ENCODE measurements at regions not wholly inside any gene's neighbourhood (a gene's known extent, or its start where the extent isn't known, plus 50 kb on each side); places are given as distances from the start of the nearest gene placed in this dataset.

DNA sequence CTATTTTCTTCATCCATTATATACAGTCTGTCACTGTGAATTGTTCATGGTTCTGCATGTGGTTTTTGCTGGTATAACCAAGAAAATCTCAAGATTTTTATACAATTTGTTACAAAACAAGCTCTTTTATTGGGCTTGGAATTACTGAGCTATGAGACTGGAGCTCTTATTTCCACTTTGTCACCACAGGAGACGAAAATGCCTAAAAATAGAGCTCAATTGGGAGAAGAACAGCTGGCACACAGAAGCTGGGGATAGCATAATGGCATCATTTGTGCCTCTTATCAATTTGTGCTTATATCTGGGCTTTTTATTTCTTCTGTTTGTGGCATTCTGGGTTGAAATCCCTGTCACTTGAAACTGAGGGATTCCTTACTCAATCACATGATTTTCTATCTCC, 219.1 kb downstream of the CALCRL start:
- peaks cover 36% of the 10 kb centered on the region for H3K36me3 Mint-ChIP-seq (ENCODE audit: low read depth)
- peak overlapping the region; percentile 74; the same call in 1 of the 2 replicates for H3K27ac Mint-ChIP-seq
- no peak for TF ChIP-seq JUNB (IDR thresholded peaks at IDR 0.05; ENCODE audit: unreplicated experiment)
- Histone ChIP-seq H3F3A (replicated peaks; ENCODE audit: low read depth) (0 out of 2 replicates have a peak, but pooled peaks cover 4% of the 10 kb centered on the region), H3K27ac (ENCODE audit: low read depth) (no peak overlapping the region), H3K9me2 (ENCODE audit: insufficient read depth) (peaks cover 4% of the 10 kb centered on the region), H3K36me3 (ENCODE audit: insufficient read depth) (no peaks in the 10 kb centered on the region), H3K4me1 (ENCODE audit: insufficient read depth) (peaks cover 26% of the 10 kb centered on the region), H3K4me3 (no peak overlapping the region), H3K27me3 (ENCODE audit: insufficient read depth) (no peaks in the 10 kb centered on the region), H4K20me1 (replicated peaks; ENCODE audit: insufficient read depth) (no peaks in the 10 kb centered on the region), H2AFZ (no peak overlapping the region), H3K79me2 (replicated peaks; ENCODE audit: insufficient read depth) (no peaks in the 10 kb centered on the region), H3K4me2 (no peak overlapping the region)
- DNase-seq (ENCODE audit: low spot score) (no peak), ATAC-seq (no peak)
- H3K4me3 Mint-ChIP-seq: no peak overlapping the region
- peaks cover 29% of the 10 kb centered on the region for H3K4me1 Mint-ChIP-seq
- H3K9me3 Mint-ChIP-seq: peaks cover 32% of the 10 kb centered on the region
- H3K27me3 Mint-ChIP-seq (ENCODE audit: insufficient read depth, low read depth, poor library complexity): peaks cover 8% of the 10 kb centered on the region

GRCh38 chr2:187224989-187225388, 223.1 kb downstream of the CALCRL start:
- TF ChIP-seq EZH2phosphoT487 (IDR thresholded peaks at IDR 0.05; ENCODE audit: unreplicated experiment): no peak
- TF ChIP-seq CTCF (conservative IDR thresholded peaks at IDR 0.05; ENCODE audit: low read depth in 2 of 2): no peak
- peak; percentile 69 for TF ChIP-seq NANOG (IDR thresholded peaks at IDR 0.05; ENCODE audit: borderline replicate concordance)
- TF ChIP-seq STAT1 (IDR thresholded peaks at IDR 0.05; ENCODE audit: unreplicated experiment): no peak
- TF ChIP-seq CREB1 (CRISPR knock-in tag; IDR thresholded peaks at IDR 0.05; ENCODE audit: low read depth): peak; percentile 58
- TF ChIP-seq POLR2AphosphoS5 (IDR thresholded peaks at IDR 0.05; ENCODE audit: low read depth): no peak
- TF ChIP-seq, protein P1, sequence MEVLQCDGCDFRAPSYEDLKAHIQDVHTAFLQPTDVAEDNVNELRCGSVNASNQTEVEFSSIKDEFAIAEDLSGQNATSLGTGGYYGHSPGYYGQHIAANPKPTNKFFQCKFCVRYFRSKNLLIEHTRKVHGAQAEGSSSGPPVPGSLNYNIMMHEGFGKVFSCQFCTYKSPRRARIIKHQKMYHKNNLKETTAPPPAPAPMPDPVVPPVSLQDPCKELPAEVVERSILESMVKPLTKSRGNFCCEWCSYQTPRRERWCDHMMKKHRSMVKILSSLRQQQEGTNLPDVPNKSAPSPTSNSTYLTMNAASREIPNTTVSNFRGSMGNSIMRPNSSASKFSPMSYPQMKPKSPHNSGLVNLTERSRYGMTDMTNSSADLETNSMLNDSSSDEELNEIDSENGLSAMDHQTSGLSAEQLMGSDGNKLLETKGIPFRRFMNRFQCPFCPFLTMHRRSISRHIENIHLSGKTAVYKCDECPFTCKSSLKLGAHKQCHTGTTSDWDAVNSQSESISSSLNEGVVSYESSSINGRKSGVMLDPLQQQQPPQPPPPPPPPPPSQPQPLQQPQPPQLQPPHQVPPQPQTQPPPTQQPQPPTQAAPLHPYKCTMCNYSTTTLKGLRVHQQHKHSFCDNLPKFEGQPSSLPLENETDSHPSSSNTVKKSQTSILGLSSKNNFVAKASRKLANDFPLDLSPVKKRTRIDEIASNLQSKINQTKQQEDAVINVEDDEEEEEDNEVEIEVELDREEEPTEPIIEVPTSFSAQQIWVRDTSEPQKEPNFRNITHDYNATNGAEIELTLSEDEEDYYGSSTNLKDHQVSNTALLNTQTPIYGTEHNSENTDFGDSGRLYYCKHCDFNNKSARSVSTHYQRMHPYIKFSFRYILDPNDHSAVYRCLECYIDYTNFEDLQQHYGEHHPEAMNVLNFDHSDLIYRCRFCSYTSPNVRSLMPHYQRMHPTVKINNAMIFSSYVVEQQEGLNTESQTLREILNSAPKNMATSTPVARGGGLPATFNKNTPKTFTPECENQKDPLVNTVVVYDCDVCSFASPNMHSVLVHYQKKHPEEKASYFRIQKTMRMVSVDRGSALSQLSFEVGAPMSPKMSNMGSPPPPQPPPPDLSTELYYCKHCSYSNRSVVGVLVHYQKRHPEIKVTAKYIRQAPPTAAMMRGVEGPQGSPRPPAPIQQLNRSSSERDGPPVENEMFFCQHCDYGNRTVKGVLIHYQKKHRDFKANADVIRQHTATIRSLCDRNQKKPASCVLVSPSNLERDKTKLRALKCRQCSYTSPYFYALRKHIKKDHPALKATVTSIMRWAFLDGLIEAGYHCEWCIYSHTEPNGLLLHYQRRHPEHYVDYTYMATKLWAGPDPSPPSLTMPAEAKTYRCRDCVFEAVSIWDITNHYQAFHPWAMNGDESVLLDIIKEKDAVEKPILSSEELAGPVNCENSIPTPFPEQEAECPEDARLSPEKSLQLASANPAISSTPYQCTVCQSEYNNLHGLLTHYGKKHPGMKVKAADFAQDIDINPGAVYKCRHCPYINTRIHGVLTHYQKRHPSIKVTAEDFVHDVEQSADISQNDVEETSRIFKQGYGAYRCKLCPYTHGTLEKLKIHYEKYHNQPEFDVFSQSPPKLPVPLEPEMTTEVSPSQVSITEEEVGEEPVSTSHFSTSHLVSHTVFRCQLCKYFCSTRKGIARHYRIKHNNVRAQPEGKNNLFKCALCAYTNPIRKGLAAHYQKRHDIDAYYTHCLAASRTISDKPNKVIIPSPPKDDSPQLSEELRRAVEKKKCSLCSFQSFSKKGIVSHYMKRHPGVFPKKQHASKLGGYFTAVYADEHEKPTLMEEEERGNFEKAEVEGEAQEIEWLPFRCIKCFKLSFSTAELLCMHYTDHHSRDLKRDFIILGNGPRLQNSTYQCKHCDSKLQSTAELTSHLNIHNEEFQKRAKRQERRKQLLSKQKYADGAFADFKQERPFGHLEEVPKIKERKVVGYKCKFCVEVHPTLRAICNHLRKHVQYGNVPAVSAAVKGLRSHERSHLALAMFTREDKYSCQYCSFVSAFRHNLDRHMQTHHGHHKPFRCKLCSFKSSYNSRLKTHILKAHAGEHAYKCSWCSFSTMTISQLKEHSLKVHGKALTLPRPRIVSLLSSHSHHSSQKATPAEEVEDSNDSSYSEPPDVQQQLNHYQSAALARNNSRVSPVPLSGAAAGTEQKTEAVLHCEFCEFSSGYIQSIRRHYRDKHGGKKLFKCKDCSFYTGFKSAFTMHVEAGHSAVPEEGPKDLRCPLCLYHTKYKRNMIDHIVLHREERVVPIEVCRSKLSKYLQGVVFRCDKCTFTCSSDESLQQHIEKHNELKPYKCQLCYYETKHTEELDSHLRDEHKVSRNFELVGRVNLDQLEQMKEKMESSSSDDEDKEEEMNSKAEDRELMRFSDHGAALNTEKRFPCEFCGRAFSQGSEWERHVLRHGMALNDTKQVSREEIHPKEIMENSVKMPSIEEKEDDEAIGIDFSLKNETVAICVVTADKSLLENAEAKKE (CRISPR knock-in tag; IDR thresholded peaks at IDR 0.05): no peak
- TF ChIP-seq ZNF114 (CRISPR knock-in tag; IDR thresholded peaks at IDR 0.05): no peak
- ATAC-seq: peak; percentile 90
- Histone ChIP-seq H3K27ac (ENCODE audit: low read depth) (peak overlapping the region; percentile 62), H3K4me1 (ENCODE audit: insufficient read depth) (peaks cover 30% of the 10 kb centered on the region), H3K27me3 (ENCODE audit: insufficient read depth) (no peaks in the 10 kb centered on the region), H3K79me2 (replicated peaks; ENCODE audit: insufficient read depth) (no peaks in the 10 kb centered on the region), H4K20me1 (replicated peaks; ENCODE audit: insufficient read depth) (no peaks in the 10 kb centered on the region), H3F3A (replicated peaks; ENCODE audit: low read depth) (0 out of 2 replicates have a peak, but pooled peaks cover 4% of the 10 kb centered on the region), H3K4me3 (no peak overlapping the region), H3K36me3 (ENCODE audit: insufficient read depth) (peaks cover 3% of the 10 kb centered on the region; the same call in 1 of the 2 replicates), H3K4me2 (no peak overlapping the region), H3K9me2 (ENCODE audit: insufficient read depth) (peaks cover 3% of the 10 kb centered on the region; the same call in 1 of the 2 replicates), H2AFZ (no peak overlapping the region)
- Mint-ChIP-seq H3K27ac (peak overlapping the region; percentile 91), H3K27me3 (ENCODE audit: insufficient read depth, low read depth, poor library complexity) (peaks cover 6% of the 10 kb centered on the region), H3K36me3 (ENCODE audit: low read depth) (peaks cover 64% of the 10 kb centered on the region), H3K9me3 (peaks cover 58% of the 10 kb centered on the region), H3K4me1 (peaks cover 32% of the 10 kb centered on the region), H3K4me3 (no peak overlapping the region)
- DNase-seq (ENCODE audit: low spot score): peak; percentile 98

Data from GM23338 (cell line).